ENCODE measurements at regions not wholly inside any gene's neighbourhood (a gene's known extent, or its start where the extent isn't known, plus 50 kb on each side); places are given as distances from the start of the nearest gene placed in this dataset.

DNA sequence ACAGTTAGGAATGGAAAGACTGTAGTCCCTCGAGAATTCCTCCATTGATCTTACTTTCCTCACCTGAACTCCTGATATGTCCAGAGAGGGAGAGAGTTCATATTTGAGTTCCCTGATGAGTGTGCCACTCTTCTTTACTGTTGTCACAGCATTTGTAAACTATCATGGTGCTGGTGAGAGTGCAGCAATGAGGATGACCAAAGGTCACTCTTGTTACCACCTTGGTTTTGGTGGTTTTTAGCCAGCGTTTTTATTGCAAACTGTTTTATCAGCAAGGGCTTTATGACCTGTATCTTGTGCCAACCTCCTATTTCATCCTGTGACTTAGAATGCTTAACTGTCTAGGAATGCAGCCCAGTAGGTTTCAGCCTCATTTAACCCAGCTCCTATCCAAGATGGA, 1062.5 kb downstream of the BCL11A start:
- no peak for TF ChIP-seq POLR2A (IDR thresholded peaks at IDR 0.05)
- TF ChIP-seq, protein P1, sequence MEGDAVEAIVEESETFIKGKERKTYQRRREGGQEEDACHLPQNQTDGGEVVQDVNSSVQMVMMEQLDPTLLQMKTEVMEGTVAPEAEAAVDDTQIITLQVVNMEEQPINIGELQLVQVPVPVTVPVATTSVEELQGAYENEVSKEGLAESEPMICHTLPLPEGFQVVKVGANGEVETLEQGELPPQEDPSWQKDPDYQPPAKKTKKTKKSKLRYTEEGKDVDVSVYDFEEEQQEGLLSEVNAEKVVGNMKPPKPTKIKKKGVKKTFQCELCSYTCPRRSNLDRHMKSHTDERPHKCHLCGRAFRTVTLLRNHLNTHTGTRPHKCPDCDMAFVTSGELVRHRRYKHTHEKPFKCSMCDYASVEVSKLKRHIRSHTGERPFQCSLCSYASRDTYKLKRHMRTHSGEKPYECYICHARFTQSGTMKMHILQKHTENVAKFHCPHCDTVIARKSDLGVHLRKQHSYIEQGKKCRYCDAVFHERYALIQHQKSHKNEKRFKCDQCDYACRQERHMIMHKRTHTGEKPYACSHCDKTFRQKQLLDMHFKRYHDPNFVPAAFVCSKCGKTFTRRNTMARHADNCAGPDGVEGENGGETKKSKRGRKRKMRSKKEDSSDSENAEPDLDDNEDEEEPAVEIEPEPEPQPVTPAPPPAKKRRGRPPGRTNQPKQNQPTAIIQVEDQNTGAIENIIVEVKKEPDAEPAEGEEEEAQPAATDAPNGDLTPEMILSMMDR (IDR thresholded peaks at IDR 0.05) = no peak
